Cardiac muscle cell (in vitro differentiated cells and primary cell): ENCODE measurements at regions not wholly inside any gene's neighbourhood (a gene's known extent, or its start where the extent isn't known, plus 50 kb on each side); places are given as distances from the start of the nearest gene placed in this dataset.

Source experiments
- DNase-seq, 2 donors: peaks; one replicate each; pipeline versions ENCODE4 v3.0.0 to v3.0.0-alpha.2; 2010 to 2017; ENCODE audit warnings: low read depth in 1 of 2, low spot score in 1 of 2
- H3K27ac ChIP-seq: fragments of 200-600 bp; sonication (generic); 2 replicates; pipeline ENCODE4 v1.5.1; 2016
- H3K27me3 ChIP-seq: fragments of 200-600 bp; sonication (generic); 2 replicates; pipeline ENCODE4 v1.6.0; 2016; ENCODE audit warnings: control low read depth
- H3K36me3 ChIP-seq: fragments of 200-600 bp; sonication (generic); 2 replicates; pipeline ENCODE4 v1.5.1; 2016; ENCODE audit warnings: control low read depth
- H3K4me1 ChIP-seq: fragments of 200-600 bp; sonication (generic); 2 replicates; pipeline ENCODE4 v1.8.1; 2017; ENCODE audit warnings: low read depth, mild to moderate bottlenecking, mixed run types
- H3K4me3 ChIP-seq: fragments of 200-600 bp; sonication (generic); 2 replicates; pipeline ENCODE4 v1.5.1; 2016; ENCODE audit warnings: mild to moderate bottlenecking
- H3K9me3 ChIP-seq: fragments of 200-600 bp; sonication (generic); 2 replicates; pipeline ENCODE4 v1.5.1; 2017; ENCODE audit warnings: low read depth, mild to moderate bottlenecking, control low read depth
- CTCF ChIP-seq: IDR thresholded peaks from 2 replicates; pipeline ENCODE4 v1.5.1; 2012; ENCODE audit warnings: low read depth, mild to moderate bottlenecking, low read length

- no peak overlapping the region for H3K27ac ChIP-seq
- H3K4me3 ChIP-seq = no peak overlapping the region
- H3K27me3 ChIP-seq = no peaks in the 10 kb centered on the region
- H3K4me1 ChIP-seq = peaks cover 11% of the 10 kb centered on the region
- H3K36me3 ChIP-seq = no peaks in the 10 kb centered on the region
- H3K9me3 ChIP-seq = no peaks in the 10 kb centered on the region
- no peak for TF ChIP-seq CTCF
- peak in 1 of 2 donors; percentile 30 for DNase-seq
These were observed 371.8 kb downstream of the BTG1 start for GRCh38 chr12:91773749-91774429.

GRCh38 chr12:91772411-91772810 is 373.2 kb downstream of the BTG1 start:
- no peaks in the 10 kb centered on the region for H3K27me3 ChIP-seq
- DNase-seq = no peak
- no peaks in the 10 kb centered on the region for H3K36me3 ChIP-seq
- peaks cover 11% of the 10 kb centered on the region for H3K4me1 ChIP-seq
- TF ChIP-seq CTCF = no peak
- H3K27ac ChIP-seq = no peak overlapping the region
- H3K9me3 ChIP-seq = no peaks in the 10 kb centered on the region
- H3K4me3 ChIP-seq = no peak overlapping the region

- no peak for DNase-seq
- H3K27me3 ChIP-seq = no peaks in the 10 kb centered on the region
- peaks cover 11% of the 10 kb centered on the region for H3K4me1 ChIP-seq
- H3K36me3 ChIP-seq = no peaks in the 10 kb centered on the region
- no peaks in the 10 kb centered on the region for H3K9me3 ChIP-seq
- TF ChIP-seq CTCF = no peak
- no peak overlapping the region for H3K27ac ChIP-seq
- no peak overlapping the region for H3K4me3 ChIP-seq
These were observed 375.9 kb downstream of the BTG1 start for GRCh38 chr12:91769736-91770135.

- TF ChIP-seq CTCF = no peak
- no peak for DNase-seq
- H3K36me3 ChIP-seq = no peaks in the 10 kb centered on the region
- H3K27me3 ChIP-seq = no peaks in the 10 kb centered on the region
- H3K9me3 ChIP-seq = no peaks in the 10 kb centered on the region
- H3K27ac ChIP-seq = no peak overlapping the region
- peaks cover 8% of the 10 kb centered on the region for H3K4me1 ChIP-seq
- no peak overlapping the region for H3K4me3 ChIP-seq
These were observed 378.4 kb downstream of the BTG1 start for GRCh38 chr12:91767237-91767636.

GRCh38 chr12:91766454-91766853 is 379.2 kb downstream of the BTG1 start:
- TF ChIP-seq CTCF = no peak
- no peaks in the 10 kb centered on the region for H3K36me3 ChIP-seq

More at GRCh38 chr12:91766454-91766853, 379.2 kb downstream of the BTG1 start:
- Histone ChIP-seq H3K27me3 (no peaks in the 10 kb centered on the region), H3K9me3 (no peaks in the 10 kb centered on the region), H3K4me1 (peaks cover 8% of the 10 kb centered on the region), H3K27ac (no peak overlapping the region), H3K4me3 (no peak overlapping the region)
- DNase-seq = no peak
